ENCODE measurements at regions not wholly inside any gene's neighbourhood (a gene's known extent, or its start where the extent isn't known, plus 50 kb on each side); places are given as distances from the start of the nearest gene placed in this dataset.

GRCh38 chr5:159657298-159657697, 259.0 kb upstream of the ADRA1B start:
- no peak for TF ChIP-seq POLR2A (IDR thresholded peaks at IDR 0.05)
- no peak for TF ChIP-seq CTCF (IDR thresholded peaks at IDR 0.05)
- DNase-seq, result no peak
- H3K27ac ChIP-seq, result no peak overlapping the region
- H3K4me3 ChIP-seq, result no peak overlapping the region
- no peaks in the 10 kb centered on the region for H3K36me3 ChIP-seq
- H3K4me1 ChIP-seq, result no peaks in the 10 kb centered on the region
- intact Hi-C loops (cut with DNase I; ENCODE audit: low total_unique reads), result no loop called here
- no peaks in the 10 kb centered on the region for H3K27me3 ChIP-seq
- H3K9me3 ChIP-seq, result no peaks in the 10 kb centered on the region

- Histone ChIP-seq H3K4me1 (no peaks in the 10 kb centered on the region), H3K9me3 (no peaks in the 10 kb centered on the region), H3K36me3 (no peaks in the 10 kb centered on the region), H3K4me3 (no peak overlapping the region), H3K27ac (no peak overlapping the region), H3K27me3 (no peaks in the 10 kb centered on the region)
- DNase-seq, result no peak
- intact Hi-C loops (cut with DNase I; ENCODE audit: low total_unique reads), result no loop called here
- TF ChIP-seq CTCF (IDR thresholded peaks at IDR 0.05) (no peak), POLR2A (IDR thresholded peaks at IDR 0.05) (no peak)
Observed at GRCh38 chr5:159657771-159658170, 258.5 kb upstream of the ADRA1B start.

- Histone ChIP-seq H3K36me3 (no peaks in the 10 kb centered on the region), H3K9me3 (no peaks in the 10 kb centered on the region), H3K27ac (no peak overlapping the region), H3K27me3 (no peaks in the 10 kb centered on the region), H3K4me3 (no peak overlapping the region), H3K4me1 (no peaks in the 10 kb centered on the region)
- intact Hi-C loops (cut with DNase I; ENCODE audit: low total_unique reads), result no loop called here
- no peak for TF ChIP-seq POLR2A (IDR thresholded peaks at IDR 0.05)
- TF ChIP-seq CTCF (IDR thresholded peaks at IDR 0.05), result no peak
- no peak for DNase-seq
Observed at GRCh38 chr5:159658266-159658925, 257.9 kb upstream of the ADRA1B start.

- Histone ChIP-seq H3K27ac (no peak overlapping the region), H3K4me3 (no peak overlapping the region), H3K4me1 (no peaks in the 10 kb centered on the region), H3K9me3 (no peaks in the 10 kb centered on the region), H3K36me3 (no peaks in the 10 kb centered on the region), H3K27me3 (no peaks in the 10 kb centered on the region)
- no peak for DNase-seq
- intact Hi-C loops (cut with DNase I; ENCODE audit: low total_unique reads), result no loop called here
- TF ChIP-seq CTCF (IDR thresholded peaks at IDR 0.05) (no peak), POLR2A (IDR thresholded peaks at IDR 0.05) (no peak)
Observed at GRCh38 chr5:159660401-159660800, 255.9 kb upstream of the ADRA1B start.

- intact Hi-C loops (cut with DNase I; ENCODE audit: low total_unique reads), result no loop called here
- H3K4me3 ChIP-seq, result no peak overlapping the region
- DNase-seq, result no peak
- no peak overlapping the region for H3K27ac ChIP-seq
- H3K9me3 ChIP-seq, result no peaks in the 10 kb centered on the region
- TF ChIP-seq POLR2A (IDR thresholded peaks at IDR 0.05) (no peak), CTCF (IDR thresholded peaks at IDR 0.05) (no peak)
- no peaks in the 10 kb centered on the region for H3K36me3 ChIP-seq
- H3K27me3 ChIP-seq, result no peaks in the 10 kb centered on the region
- H3K4me1 ChIP-seq, result no peaks in the 10 kb centered on the region
Observed at GRCh38 chr5:159663986-159664385, 252.3 kb upstream of the ADRA1B start.

Measured in uterus (tissue), 3 donors.